Anterior cingulate cortex (tissue), 58 donors: ENCODE measurements at regions not wholly inside any gene's neighbourhood (a gene's known extent, or its start where the extent isn't known, plus 50 kb on each side); places are given as distances from the start of the nearest gene placed in this dataset.

Experiments
- DNase-seq, 58 donors: peaks; one replicate each; lab custom pipeline; 2025; lab: John Stamatoyannopoulos, UW

- DNase-seq: no peak
Observed at GRCh38 chr1:234874291-234875288, 254.0 kb downstream of the TOMM20 start.

GRCh38 chr1:234871710-234872271 is 256.8 kb downstream of the TOMM20 start:
- DNase-seq: no peak

- DNase-seq: peak in 1 of 58 donors; percentile 11
Observed at GRCh38 chr1:234871039-234871709, 257.5 kb downstream of the TOMM20 start.

GRCh38 chr1:234870020-234870981 is 258.3 kb downstream of the TOMM20 start:
- no peak for DNase-seq

GRCh38 chr1:234869182-234870019 is 259.2 kb downstream of the TOMM20 start:
- DNase-seq: no peak

- DNase-seq: no peak
Observed at GRCh38 chr1:234868296-234869147, 258.5 kb upstream of the IRF2BP2 start.

- DNase-seq: no peak
Observed at GRCh38 chr1:234866007-234866866, 256.3 kb upstream of the IRF2BP2 start.

- DNase-seq: no peak
Observed at GRCh38 chr1:234865171-234866006, 255.4 kb upstream of the IRF2BP2 start.

GRCh38 chr1:234864116-234864515 is 254.1 kb upstream of the IRF2BP2 start:
- no peak for DNase-seq

- peak in 3 of 58 donors; percentile 17 to 44 (median 39) for DNase-seq
Observed at GRCh38 chr1:234863551-234863971, 253.6 kb upstream of the IRF2BP2 start.

- peak in 50 of 58 donors; percentile 15 to 83 (median 48) for DNase-seq
Observed at GRCh38 chr1:234862944-234863515, 253.1 kb upstream of the IRF2BP2 start.

GRCh38 chr1:234862360-234862943 is 252.5 kb upstream of the IRF2BP2 start:
- no peak for DNase-seq

GRCh38 chr1:234861761-234862160 is 251.8 kb upstream of the IRF2BP2 start:
- no peak for DNase-seq

- DNase-seq: no peak
Observed at GRCh38 chr1:234861024-234861620, 251.1 kb upstream of the IRF2BP2 start.

GRCh38 chr1:234858722-234859121 is 248.7 kb upstream of the IRF2BP2 start:
- DNase-seq: no peak
